HEK293 (cell line): ENCODE measurements at regions not wholly inside any gene's neighbourhood (a gene's known extent, or its start where the extent isn't known, plus 50 kb on each side); places are given as distances from the start of the nearest gene placed in this dataset.

Source experiments
- CTCF ChIA-PET: fragments of 350-600 bp; formaldehyde crosslinking; extraction: SDS; loops from one replicate; lab custom pipeline; 2021; ENCODE audit warnings: antibody characterized with exemption; lab: Yijun Ruan, JAX
- POLR2A ChIA-PET: fragments of 300-600 bp; formaldehyde crosslinking; extraction: SDS; loops from one replicate; lab custom pipeline; 2020; ENCODE audit warnings: antibody characterized with exemption, inconsistent platforms; lab: Yijun Ruan, JAX
- H3K27ac ChIP-seq: fragments of 200-500 bp; sonication (Bioruptor generic); 2 replicates; pipeline ENCODE4 v1.5.1; 2014; ENCODE audit warnings: low read depth, low read length, control low read depth, inconsistent platforms; ENCODE audit errors: extremely low read depth
- H3K36me3 ChIP-seq, 2 experiments: fragments of 200-500 bp in 1 of 2; sonication (Bioruptor generic) in 1 of 2; 1 replicate in 1 of 2; 2 replicates in 1 of 2; pipeline ENCODE4 v1.5.1; 2014 to 2017; ENCODE audit warnings: inconsistent platforms in 2 of 2, low read length in 2 of 2; ENCODE audit not compliant: control insufficient read depth in 2 of 2, insufficient read depth in 1 of 2
- H3K4me1 ChIP-seq: fragments of 200-500 bp; sonication (Bioruptor generic); 2 replicates; pipeline ENCODE4 v1.5.1; 2014; ENCODE audit warnings: mild to moderate bottlenecking, low read length, inconsistent platforms; ENCODE audit not compliant: control insufficient read depth, insufficient read depth
- H3K4me3 ChIP-seq: 2 replicates; pipeline ENCODE4 v1.5.1; 2011; ENCODE audit warnings: low read depth, mild to moderate bottlenecking, control low read depth, low read length, moderate library complexity
- H3K9me3 ChIP-seq: fragments of 200-500 bp; sonication (Bioruptor generic); 2 replicates; pipeline ENCODE4 v1.5.1; 2014; ENCODE audit warnings: low read depth, low read length, inconsistent platforms; ENCODE audit not compliant: control insufficient read depth, insufficient read depth
- ATF2 ChIP-seq: fragments of 450-650 bp; formaldehyde crosslinking; IDR thresholded peaks from 2 replicates; pipeline ENCODE4 v1.5.1; 2016; ENCODE audit warnings: missing biosample characterization, missing genetic modification characterization, low read depth
- ZBTB20 ChIP-seq: fragments of 450-650 bp; formaldehyde crosslinking; IDR thresholded peaks from 2 replicates; pipeline ENCODE4 v1.5.1; 2016; ENCODE audit warnings: missing biosample characterization, missing genetic modification characterization
- ZBTB26 ChIP-seq: fragments of 450-650 bp; formaldehyde crosslinking; optimal IDR thresholded peaks from 2 replicates; pipeline ENCODE3; 2016; ENCODE audit warnings: missing biosample characterization, mild to moderate bottlenecking, missing genetic modification characterization
- ZBTB44 ChIP-seq: fragments of 450-650 bp; IDR thresholded peaks from 2 replicates; pipeline ENCODE4 v1.5.1; 2018; ENCODE audit warnings: missing biosample characterization, mild to moderate bottlenecking, missing genetic modification characterization
- ZNF138 ChIP-seq: fragments of 450-650 bp; formaldehyde crosslinking; IDR thresholded peaks from 2 replicates; pipeline ENCODE4 v1.5.1; 2016; ENCODE audit warnings: missing biosample characterization, missing genetic modification characterization, borderline replicate concordance
- ZNF157 ChIP-seq: fragments of 450-650 bp; formaldehyde crosslinking; IDR thresholded peaks from 2 replicates; pipeline ENCODE4 v1.5.1; 2016; ENCODE audit warnings: missing biosample characterization, missing genetic modification characterization
- ZNF174 ChIP-seq: fragments of 450-650 bp; formaldehyde crosslinking; IDR thresholded peaks from 2 replicates; pipeline ENCODE4 v1.5.0; 2017; ENCODE audit warnings: missing biosample characterization, mild to moderate bottlenecking, missing genetic modification characterization
- ZNF202 ChIP-seq: fragments of 450-650 bp; formaldehyde crosslinking; IDR thresholded peaks from 2 replicates; pipeline ENCODE4 v1.5.1; 2016; ENCODE audit warnings: missing biosample characterization, missing genetic modification characterization, borderline replicate concordance
- ZNF214 ChIP-seq: fragments of 450-650 bp; formaldehyde crosslinking; IDR thresholded peaks from 2 replicates; pipeline ENCODE4 v1.5.1; 2017; ENCODE audit warnings: missing biosample characterization, mild to moderate bottlenecking, missing genetic modification characterization, borderline replicate concordance
- ZNF221 ChIP-seq: fragments of 450-650 bp; formaldehyde crosslinking; IDR thresholded peaks from 2 replicates; pipeline ENCODE4 v1.5.1; 2017; ENCODE audit warnings: missing biosample characterization, missing genetic modification characterization, borderline replicate concordance
- ZNF521 ChIP-seq: fragments of 450-650 bp; formaldehyde crosslinking; IDR thresholded peaks from 2 replicates; pipeline ENCODE4 v1.5.1; 2017; ENCODE audit warnings: missing biosample characterization, mild to moderate bottlenecking, missing genetic modification characterization
- ZNF560 ChIP-seq: fragments of 450-650 bp; formaldehyde crosslinking; IDR thresholded peaks from 2 replicates; pipeline ENCODE4 v1.5.1; 2017; ENCODE audit warnings: missing biosample characterization, missing genetic modification characterization, borderline replicate concordance
- ZNF585B ChIP-seq: fragments of 450-650 bp; formaldehyde crosslinking; IDR thresholded peaks from 2 replicates; pipeline ENCODE4 v1.5.1; 2016; ENCODE audit warnings: missing biosample characterization, missing genetic modification characterization
- ZNF624 ChIP-seq: fragments of 450-650 bp; formaldehyde crosslinking; IDR thresholded peaks from 2 replicates; pipeline ENCODE4 v1.5.1; 2017; ENCODE audit warnings: missing biosample characterization, missing genetic modification characterization
- ZNF76 ChIP-seq: fragments of 450-650 bp; formaldehyde crosslinking; IDR thresholded peaks from 2 replicates; pipeline ENCODE4; 2016; ENCODE audit warnings: low read depth, missing biosample characterization, missing genetic modification characterization, borderline replicate concordance
- TF ChIP-seq, protein P1 (sequence below): fragments of 450-650 bp; formaldehyde crosslinking; IDR thresholded peaks from 2 replicates; pipeline ENCODE4 v1.5.1; 2016; ENCODE audit warnings: missing biosample characterization, missing genetic modification characterization, borderline replicate concordance

- TF ChIP-seq, protein P1, sequence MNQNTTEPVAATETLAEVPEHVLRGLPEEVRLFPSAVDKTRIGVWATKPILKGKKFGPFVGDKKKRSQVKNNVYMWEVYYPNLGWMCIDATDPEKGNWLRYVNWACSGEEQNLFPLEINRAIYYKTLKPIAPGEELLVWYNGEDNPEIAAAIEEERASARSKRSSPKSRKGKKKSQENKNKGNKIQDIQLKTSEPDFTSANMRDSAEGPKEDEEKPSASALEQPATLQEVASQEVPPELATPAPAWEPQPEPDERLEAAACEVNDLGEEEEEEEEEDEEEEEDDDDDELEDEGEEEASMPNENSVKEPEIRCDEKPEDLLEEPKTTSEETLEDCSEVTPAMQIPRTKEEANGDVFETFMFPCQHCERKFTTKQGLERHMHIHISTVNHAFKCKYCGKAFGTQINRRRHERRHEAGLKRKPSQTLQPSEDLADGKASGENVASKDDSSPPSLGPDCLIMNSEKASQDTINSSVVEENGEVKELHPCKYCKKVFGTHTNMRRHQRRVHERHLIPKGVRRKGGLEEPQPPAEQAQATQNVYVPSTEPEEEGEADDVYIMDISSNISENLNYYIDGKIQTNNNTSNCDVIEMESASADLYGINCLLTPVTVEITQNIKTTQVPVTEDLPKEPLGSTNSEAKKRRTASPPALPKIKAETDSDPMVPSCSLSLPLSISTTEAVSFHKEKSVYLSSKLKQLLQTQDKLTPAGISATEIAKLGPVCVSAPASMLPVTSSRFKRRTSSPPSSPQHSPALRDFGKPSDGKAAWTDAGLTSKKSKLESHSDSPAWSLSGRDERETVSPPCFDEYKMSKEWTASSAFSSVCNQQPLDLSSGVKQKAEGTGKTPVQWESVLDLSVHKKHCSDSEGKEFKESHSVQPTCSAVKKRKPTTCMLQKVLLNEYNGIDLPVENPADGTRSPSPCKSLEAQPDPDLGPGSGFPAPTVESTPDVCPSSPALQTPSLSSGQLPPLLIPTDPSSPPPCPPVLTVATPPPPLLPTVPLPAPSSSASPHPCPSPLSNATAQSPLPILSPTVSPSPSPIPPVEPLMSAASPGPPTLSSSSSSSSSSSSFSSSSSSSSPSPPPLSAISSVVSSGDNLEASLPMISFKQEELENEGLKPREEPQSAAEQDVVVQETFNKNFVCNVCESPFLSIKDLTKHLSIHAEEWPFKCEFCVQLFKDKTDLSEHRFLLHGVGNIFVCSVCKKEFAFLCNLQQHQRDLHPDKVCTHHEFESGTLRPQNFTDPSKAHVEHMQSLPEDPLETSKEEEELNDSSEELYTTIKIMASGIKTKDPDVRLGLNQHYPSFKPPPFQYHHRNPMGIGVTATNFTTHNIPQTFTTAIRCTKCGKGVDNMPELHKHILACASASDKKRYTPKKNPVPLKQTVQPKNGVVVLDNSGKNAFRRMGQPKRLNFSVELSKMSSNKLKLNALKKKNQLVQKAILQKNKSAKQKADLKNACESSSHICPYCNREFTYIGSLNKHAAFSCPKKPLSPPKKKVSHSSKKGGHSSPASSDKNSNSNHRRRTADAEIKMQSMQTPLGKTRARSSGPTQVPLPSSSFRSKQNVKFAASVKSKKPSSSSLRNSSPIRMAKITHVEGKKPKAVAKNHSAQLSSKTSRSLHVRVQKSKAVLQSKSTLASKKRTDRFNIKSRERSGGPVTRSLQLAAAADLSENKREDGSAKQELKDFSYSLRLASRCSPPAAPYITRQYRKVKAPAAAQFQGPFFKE, result no peak
- TF ChIP-seq ZNF76 (tag by site-specific recombination) (no peak), ATF2 (tag by site-specific recombination) (no peak), ZBTB26 (tag by site-specific recombination) (no peak)
Observed at GRCh38 chr13:111559612-111560403, 239.4 kb downstream of the TEX29 start (continued).

DNA sequence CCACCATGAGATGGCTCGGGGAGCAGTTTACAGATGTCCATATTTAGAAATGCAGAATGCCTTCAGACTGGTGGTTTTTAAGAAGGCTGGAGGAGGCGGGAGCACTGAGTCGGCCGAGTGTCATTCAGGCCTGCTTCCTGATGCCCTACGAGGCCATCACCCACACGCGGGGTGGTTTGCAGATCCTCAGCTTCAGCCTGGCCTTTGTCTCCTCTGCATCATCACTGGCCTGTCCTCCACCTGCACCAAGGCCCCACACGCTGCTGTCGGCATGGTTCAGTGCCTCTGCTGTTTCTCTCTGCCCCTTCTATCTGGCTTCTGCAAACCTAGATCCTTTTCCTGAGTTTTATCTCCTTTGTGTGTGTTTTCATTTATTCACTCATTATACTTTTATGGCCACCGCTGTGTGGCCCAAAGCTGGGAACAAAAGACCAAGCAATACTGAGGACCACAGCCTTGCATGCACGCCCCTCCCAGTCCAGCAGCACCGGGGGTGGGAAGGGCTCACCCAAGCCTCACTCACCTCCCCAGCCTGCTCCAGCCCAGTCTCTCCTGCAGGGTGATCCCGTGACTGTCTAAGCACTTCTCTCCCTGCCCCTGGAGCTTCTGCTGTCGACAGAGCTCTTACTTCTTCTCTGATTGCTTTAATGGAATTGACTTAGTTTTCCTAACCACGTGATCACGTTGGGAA, 240.8 kb downstream of the TEX29 start:
- H3K4me1 ChIP-seq, result no peaks in the 10 kb centered on the region
- POLR2A ChIA-PET, result no interaction called here
- CTCF ChIA-PET, result interaction anchor here (0.6 kb wide), 1 partner anchor 924 kb away, joined by 5 read pairs; no protein-coding TSS in a partner anchor
- no peak overlapping the region for H3K27ac ChIP-seq
- no peaks in the 10 kb centered on the region for H3K9me3 ChIP-seq
- no peak for TF ChIP-seq ZNF221 (tag by site-specific recombination)
- no peak for TF ChIP-seq ZNF76 (tag by site-specific recombination)
- TF ChIP-seq ZNF521 (tag by site-specific recombination), result no peak
- TF ChIP-seq ZBTB20 (tag by site-specific recombination), result no peak
- no peak for TF ChIP-seq ZNF214 (tag by site-specific recombination)
- TF ChIP-seq ZNF174 (tag by site-specific recombination), result no peak
- TF ChIP-seq ZNF585B (tag by site-specific recombination), result no peak
- H3K4me3 ChIP-seq, result no peak overlapping the region
- H3K36me3 ChIP-seq, result no peaks in the 10 kb centered on the region

DNA sequence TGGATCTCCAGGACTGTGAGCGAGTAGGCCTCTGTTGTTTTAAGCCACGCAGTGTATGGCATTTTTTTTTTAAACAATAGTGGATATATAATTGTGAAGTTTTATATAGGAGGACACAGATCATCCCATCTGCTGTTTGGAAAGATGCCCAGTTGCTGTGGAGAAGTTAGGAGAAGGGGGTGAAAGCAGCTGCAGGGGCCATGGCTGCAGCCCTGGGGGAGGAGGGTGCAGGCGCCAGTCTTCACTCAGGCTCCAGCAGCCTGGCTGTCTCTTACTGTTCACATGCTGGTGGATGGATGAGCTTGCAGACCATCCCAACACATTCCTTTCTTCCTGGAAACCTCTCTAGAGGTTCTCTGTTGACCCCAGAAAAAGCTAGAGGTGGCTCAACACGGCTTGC, 242.3 kb downstream of the TEX29 start:
- Histone ChIP-seq H3K36me3 (no peaks in the 10 kb centered on the region), H3K4me3 (no peak overlapping the region), H3K4me1 (no peaks in the 10 kb centered on the region), H3K9me3 (no peaks in the 10 kb centered on the region), H3K27ac (no peak overlapping the region)
- ChIA-PET CTCF (no interaction called here), POLR2A (no interaction called here)
- TF ChIP-seq ZNF157 (tag by site-specific recombination) (no peak), ZNF202 (tag by site-specific recombination) (no peak), ZNF624 (tag by site-specific recombination) (no peak), ZNF560 (tag by site-specific recombination) (no peak), ZBTB44 (no peak), ZNF138 (tag by site-specific recombination) (no peak)
